Spleen (tissue), 11 donors: ENCODE measurements at regions not wholly inside any gene's neighbourhood (a gene's known extent, or its start where the extent isn't known, plus 50 kb on each side); places are given as distances from the start of the nearest gene placed in this dataset.

ENCODE experiments used
- DNase-seq: peaks from one replicate; pipeline ENCODE4 v3.0.0-alpha.2; 2020
- H3K27ac ChIP-seq, 8 donors: fragments of 200-600 bp; sonication (generic) in 7 of 8; 1 replicate in 4 of 8; 2 replicates in 4 of 8; pipeline versions ENCODE4 v1.5.0 to v1.8.0; 2016 to 2021; ENCODE audit warnings: inconsistent platforms in 4 of 8, mild to moderate bottlenecking in 4 of 8, moderate library complexity in 1 of 8
- H3K27me3 ChIP-seq, 7 donors: fragments of 200-600 bp; sonication (generic) in 6 of 7; replicated peaks in 1 of 7; 1 replicate in 4 of 7; 2 replicates in 3 of 7; pipeline versions ENCODE4 v1.5.0 to v1.8.0; 2016 to 2021; ENCODE audit warnings: inconsistent platforms in 3 of 7, mild to moderate bottlenecking in 1 of 7
- H3K36me3 ChIP-seq, 6 donors: fragments of 200-600 bp; sonication (generic) in 5 of 6; 1 replicate in 4 of 6; 2 replicates in 2 of 6; pipeline versions ENCODE4 v1.5.0 to v1.8.0; 2016 to 2021; ENCODE audit warnings: inconsistent platforms in 2 of 6
- H3K4me1 ChIP-seq, 6 donors: fragments of 200-600 bp; sonication (generic) in 5 of 6; 1 replicate in 3 of 6; 2 replicates in 3 of 6; pipeline versions ENCODE4 v1.5.0 to v1.8.0; 2016 to 2021; ENCODE audit warnings: inconsistent platforms in 3 of 6
- H3K4me3 ChIP-seq, 8 donors: fragments of 200-600 bp; sonication (generic) in 7 of 8; 1 replicate in 4 of 8; 2 replicates in 4 of 8; pipeline versions ENCODE4 v1.5.0 to v1.8.0; 2016 to 2021; ENCODE audit warnings: inconsistent platforms in 4 of 8, mild to moderate bottlenecking in 4 of 8, moderate library complexity in 2 of 8
- H3K9me3 ChIP-seq, 8 donors: fragments of 200-600 bp; sonication (generic) in 7 of 8; 1 replicate in 4 of 8; 2 replicates in 4 of 8; pipeline versions ENCODE4 v1.5.0 to v1.8.0; 2016 to 2021; ENCODE audit warnings: inconsistent platforms in 4 of 8
- POLR2A ChIP-seq, 3 donors: fragments of 450-650 bp; IDR thresholded peaks; one replicate each; pipeline ENCODE4 v1.5.1; 2017; ENCODE audit warnings: antibody characterized with exemption in 3 of 3, mild to moderate bottlenecking in 1 of 3
- POLR2AphosphoS5 ChIP-seq, 3 donors: sonication (generic); formaldehyde crosslinking; IDR thresholded peaks; one replicate each; pipeline ENCODE4 v1.5.1; 2017; ENCODE audit warnings: antibody characterized with exemption in 3 of 3
- WGBS, 5 donors: extraction: QIAGEN DNeasy Blood & Tissue Kit in 3 of 5; methylation state at CpG; one replicate each; pipeline versions ENCODE4 v1.1.5 to v1.1.7; 2013 to 2018; 5-methylcytosine and 5-hydroxymethylcytosine counted together
- intact Hi-C: fragments of 100-400 bp; cut with DNase I; formaldehyde crosslinking; loops from one replicate; pipeline ENCODE4 v1.15.0; 2023; ENCODE audit warnings: low total_unique reads
- TF ChIP-seq, protein P1 (sequence below), 11 experiments: fragments of 200-600 bp in 7 of 11; fragments of 450-650 bp in 4 of 11; sonication (generic) in 4 of 11; IDR thresholded peaks in 8 of 11; conservative IDR thresholded peaks in 3 of 11; 1 replicate in 7 of 11; 2 replicates in 4 of 11; pipeline versions ENCODE4 v1.4.0 to v1.8.0; 2016 to 2021; ENCODE audit warnings: antibody characterized with exemption in 11 of 11, inconsistent platforms in 4 of 11, mild to moderate bottlenecking in 1 of 11
- donor health status: healthy with polysubstance abuse.
- donor health status: DM: no; HTN: no; CAD: no; lungs with moderate emphysema.
- donor health status: DM: no; HTN: no; CAD: no.
- donor health status: Bipolar disorder and iron deficiency.
- donor health status: healthy.
- donor health status: DM: no; HTN: no; CAD: no.
- donor health status: DM: yes; HTN: yes; CAD: no.

DNA sequence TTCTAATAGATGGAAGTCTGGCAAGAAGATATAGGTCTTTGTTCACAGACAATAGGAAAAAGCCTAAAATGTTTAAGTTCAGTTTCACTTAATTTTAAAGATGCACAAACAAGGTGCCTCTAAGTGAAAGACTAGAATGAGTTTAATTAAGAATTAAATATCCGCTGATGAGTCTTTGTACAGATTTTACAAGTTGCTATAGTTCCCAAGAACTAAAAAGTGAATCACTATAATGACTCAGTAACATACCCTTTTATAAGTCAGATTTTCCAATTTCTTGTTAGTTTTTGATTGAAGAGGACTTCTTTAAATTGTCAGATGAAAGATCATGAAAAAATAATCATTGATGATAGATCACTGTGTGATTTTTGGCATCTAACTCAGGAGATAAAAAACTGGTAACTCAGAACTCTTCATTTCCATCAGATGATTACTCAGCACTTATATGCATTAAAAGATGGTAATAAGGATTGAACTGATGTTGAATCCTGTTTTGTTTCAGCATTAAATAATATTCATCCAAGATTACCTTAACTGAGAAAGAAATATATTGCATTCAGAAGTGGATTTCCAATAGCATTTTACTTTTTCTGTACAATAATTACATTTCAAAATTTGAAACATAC is 59.0 kb upstream of the ST6GALNAC3 start:
- Histone ChIP-seq H3K27ac (no peak overlapping the region), H3K27me3 (no peaks in the 10 kb centered on the region), H3K36me3 (no peaks in the 10 kb centered on the region), H3K4me1 (no peaks in the 10 kb centered on the region), H3K4me3 (no peak overlapping the region), H3K9me3 (no peaks in the 10 kb centered on the region)
- intact Hi-C loops = no loop called here
- DNase-seq = no peak
- 88 to 96% (median 92%) methylated on average over 1 of the region's 1 CpG for WGBS, 5 donors
- TF ChIP-seq POLR2AphosphoS5 (IDR thresholded peaks at IDR 0.05) (no peak), POLR2A (IDR thresholded peaks at IDR 0.05) (no peak)
- TF ChIP-seq, protein P1, sequence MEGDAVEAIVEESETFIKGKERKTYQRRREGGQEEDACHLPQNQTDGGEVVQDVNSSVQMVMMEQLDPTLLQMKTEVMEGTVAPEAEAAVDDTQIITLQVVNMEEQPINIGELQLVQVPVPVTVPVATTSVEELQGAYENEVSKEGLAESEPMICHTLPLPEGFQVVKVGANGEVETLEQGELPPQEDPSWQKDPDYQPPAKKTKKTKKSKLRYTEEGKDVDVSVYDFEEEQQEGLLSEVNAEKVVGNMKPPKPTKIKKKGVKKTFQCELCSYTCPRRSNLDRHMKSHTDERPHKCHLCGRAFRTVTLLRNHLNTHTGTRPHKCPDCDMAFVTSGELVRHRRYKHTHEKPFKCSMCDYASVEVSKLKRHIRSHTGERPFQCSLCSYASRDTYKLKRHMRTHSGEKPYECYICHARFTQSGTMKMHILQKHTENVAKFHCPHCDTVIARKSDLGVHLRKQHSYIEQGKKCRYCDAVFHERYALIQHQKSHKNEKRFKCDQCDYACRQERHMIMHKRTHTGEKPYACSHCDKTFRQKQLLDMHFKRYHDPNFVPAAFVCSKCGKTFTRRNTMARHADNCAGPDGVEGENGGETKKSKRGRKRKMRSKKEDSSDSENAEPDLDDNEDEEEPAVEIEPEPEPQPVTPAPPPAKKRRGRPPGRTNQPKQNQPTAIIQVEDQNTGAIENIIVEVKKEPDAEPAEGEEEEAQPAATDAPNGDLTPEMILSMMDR (IDR thresholded peaks at IDR 0.05 in 8 of 11, conservative IDR thresholded peaks at IDR 0.05 in 3 of 11) = no peak

DNA sequence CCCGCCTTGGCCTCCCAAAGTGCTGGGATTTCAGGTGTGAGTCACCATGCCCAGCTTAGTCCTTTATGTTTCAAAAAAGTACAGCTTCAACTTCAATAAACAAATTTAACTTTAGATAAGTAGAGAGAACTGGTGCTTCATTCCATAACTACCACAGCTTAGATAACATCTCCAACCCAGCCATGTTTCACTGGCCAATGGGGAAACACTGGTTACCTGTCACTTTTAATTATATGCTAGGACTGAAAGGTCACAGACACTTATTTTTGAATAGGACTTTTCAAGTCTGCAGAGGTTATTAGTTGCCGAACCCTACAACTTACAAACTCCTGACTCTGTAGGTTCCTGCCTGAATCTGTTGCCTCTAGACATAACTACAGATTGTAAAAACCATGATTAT is 56.5 kb upstream of the ST6GALNAC3 start:
- H3K4me3 ChIP-seq = no peak overlapping the region
- intact Hi-C loops = no loop called here
- H3K36me3 ChIP-seq = no peaks in the 10 kb centered on the region
- TF ChIP-seq POLR2AphosphoS5 (IDR thresholded peaks at IDR 0.05) = no peak
- H3K27me3 ChIP-seq = no peaks in the 10 kb centered on the region
- no peaks in the 10 kb centered on the region for H3K9me3 ChIP-seq
- no peaks in the 10 kb centered on the region for H3K4me1 ChIP-seq
- H3K27ac ChIP-seq = no peak overlapping the region
- no peak for DNase-seq
- WGBS, 5 donors = 68 to 98% (median 75%) methylated on average over 2 of the region's 2 CpGs

DNA sequence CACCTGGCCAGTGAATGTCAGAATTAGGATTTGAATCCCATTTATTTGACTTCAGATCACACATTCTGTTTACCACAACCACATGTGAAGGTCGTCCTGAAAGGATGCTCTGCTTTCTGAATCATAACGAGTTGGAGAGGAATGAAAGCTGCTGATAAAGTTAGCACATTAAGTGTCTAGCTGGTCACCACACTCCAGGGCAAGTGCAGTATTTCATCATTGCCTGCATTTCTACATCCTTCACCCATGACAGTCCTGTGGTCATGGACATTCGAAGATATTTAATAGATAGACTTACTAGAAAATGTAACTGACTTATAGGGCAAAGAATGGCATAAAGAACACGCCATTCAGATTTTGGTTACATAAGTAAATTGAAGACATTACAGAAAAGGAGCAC is 52.7 kb upstream of the ST6GALNAC3 start:
- Histone ChIP-seq H3K9me3 (no peaks in the 10 kb centered on the region), H3K27me3 (peaks cover 0 to 6% (median 0%) of the 10 kb centered on the region in 7 donors), H3K4me1 (no peaks in the 10 kb centered on the region), H3K4me3 (no peak overlapping the region), H3K27ac (no peak overlapping the region), H3K36me3 (no peaks in the 10 kb centered on the region)
- TF ChIP-seq, protein P1 (IDR thresholded peaks at IDR 0.05 in 8 of 11, conservative IDR thresholded peaks at IDR 0.05 in 3 of 11) = no peak
- no peak for TF ChIP-seq POLR2A (IDR thresholded peaks at IDR 0.05)
- TF ChIP-seq POLR2AphosphoS5 (IDR thresholded peaks at IDR 0.05) = no peak
- intact Hi-C loops = no loop called here
- DNase-seq = no peak
- 30 to 68% (median 43%) methylated on average over 4 of the region's 4 CpGs for WGBS, 5 donors

DNA sequence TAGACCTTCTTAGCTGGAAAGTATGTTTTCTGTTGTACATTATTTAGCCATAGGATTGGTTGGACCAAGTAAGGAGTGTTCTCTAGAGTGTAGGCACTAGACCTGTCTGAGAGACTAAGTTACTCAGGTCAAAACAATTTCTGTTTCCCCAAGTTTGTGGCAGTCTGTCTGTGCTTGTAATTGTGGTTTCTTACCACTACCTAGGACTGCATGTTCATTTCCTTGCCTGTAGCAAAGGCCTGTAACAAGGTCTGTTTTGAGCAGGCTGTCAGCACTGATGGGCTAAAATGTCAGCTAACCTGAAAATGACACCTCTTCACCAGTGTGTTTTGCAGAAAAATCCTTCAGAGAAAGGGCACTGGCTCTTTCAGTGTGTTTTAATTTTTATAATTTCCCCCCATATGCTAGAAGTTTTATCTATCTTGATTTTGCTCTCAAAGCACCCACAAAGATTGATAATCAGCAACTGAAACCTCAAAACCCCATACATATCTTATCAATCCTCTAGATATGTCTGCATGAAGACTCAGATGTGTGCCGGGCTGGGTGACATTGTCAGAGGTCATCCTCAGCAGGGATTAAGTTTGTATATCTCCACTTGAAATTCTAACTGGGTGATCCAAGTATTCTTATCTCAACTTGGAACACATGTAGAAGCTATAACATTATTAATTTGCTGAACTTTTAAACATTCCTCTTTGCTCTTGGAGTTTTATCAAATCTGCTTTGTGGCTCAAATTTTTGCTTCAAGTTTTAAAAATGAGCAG is 50.7 kb upstream of the ST6GALNAC3 start:
- Histone ChIP-seq H3K27ac (no peak overlapping the region), H3K36me3 (no peaks in the 10 kb centered on the region), H3K4me3 (no peak overlapping the region), H3K9me3 (no peaks in the 10 kb centered on the region), H3K27me3 (peaks cover 0 to 6% (median 0%) of the 10 kb centered on the region in 7 donors), H3K4me1 (no peaks in the 10 kb centered on the region)
- intact Hi-C loops = no loop called here
- no peak for DNase-seq
- TF ChIP-seq, protein P1 (IDR thresholded peaks at IDR 0.05 in 8 of 11, conservative IDR thresholded peaks at IDR 0.05 in 3 of 11) = no peak
- TF ChIP-seq POLR2AphosphoS5 (IDR thresholded peaks at IDR 0.05) (no peak), POLR2A (IDR thresholded peaks at IDR 0.05) (no peak)
- 25 to 50% (median 39%) methylated on average over 1 of the region's 1 CpG for WGBS, 5 donors
